Lung (tissue), 11 donors: ENCODE measurements at regions not wholly inside any gene's neighbourhood (a gene's known extent, or its start where the extent isn't known, plus 50 kb on each side); places are given as distances from the start of the nearest gene placed in this dataset.

Source experiments
- ATAC-seq: fragments of 200-7000 bp; cut with Tn5 transposase; one replicate; pipeline ENCODE4 v1.9.1; 2020; ENCODE audit warnings: moderate number of reproducible peaks; ENCODE audit not compliant: insufficient read depth, low FRiP score
- DNase-seq, 3 donors: peaks; one replicate each; pipeline ENCODE4 v3.0.0-alpha.2; 2013 to 2017
- H3K27ac ChIP-seq, 2 donors: one replicate each; pipeline ENCODE4 v1.5.1; 2013; ENCODE audit warnings: mild to moderate bottlenecking in 2 of 2, moderate library complexity in 2 of 2, control low read depth in 1 of 2, inconsistent platforms in 1 of 2, low read depth in 1 of 2, low read length in 1 of 2
- H3K27me3 ChIP-seq, 3 donors: one replicate each; pipeline ENCODE4 v1.5.1; 2013; ENCODE audit warnings: low read length in 2 of 3; ENCODE audit not compliant: control insufficient read depth in 3 of 3, insufficient read depth in 3 of 3
- H3K36me3 ChIP-seq, 4 donors: one replicate each; pipeline ENCODE4 v1.5.1; 2013; ENCODE audit warnings: low read length in 4 of 4, mild to moderate bottlenecking in 1 of 4, moderate library complexity in 1 of 4; ENCODE audit not compliant: control insufficient read depth in 4 of 4, insufficient read depth in 4 of 4
- H3K4me1 ChIP-seq, 5 donors: one replicate each; pipeline ENCODE4 v1.5.1; 2013; ENCODE audit warnings: low read length in 5 of 5, mild to moderate bottlenecking in 2 of 5, moderate library complexity in 1 of 5; ENCODE audit not compliant: control insufficient read depth in 5 of 5, insufficient read depth in 5 of 5
- H3K4me3 ChIP-seq: one replicate; pipeline ENCODE4 v1.5.1; 2013; ENCODE audit warnings: mild to moderate bottlenecking, control low read depth, moderate library complexity
- H3K9ac ChIP-seq, 2 donors: one replicate each; pipeline ENCODE4 v1.5.1; 2013; ENCODE audit warnings: low read length in 2 of 2, control low read depth in 1 of 2; ENCODE audit not compliant: insufficient read depth in 1 of 2
- H3K9me3 ChIP-seq, 4 donors: one replicate each; pipeline ENCODE4 v1.5.1; 2013; ENCODE audit warnings: low read length in 3 of 4, mild to moderate bottlenecking in 1 of 4, moderate library complexity in 1 of 4; ENCODE audit not compliant: control insufficient read depth in 4 of 4, insufficient read depth in 3 of 4
- WGBS, 2 donors: extraction: QIAGEN DNeasy Blood & Tissue Kit; methylation state at CpG; one replicate each; pipeline ENCODE4 v1.1.7; 2013; 5-methylcytosine and 5-hydroxymethylcytosine counted together
- TF ChIP-seq, protein P1 (sequence below): IDR thresholded peaks from 2 replicates; pipeline ENCODE4 v1.5.1; 2012; ENCODE audit warnings: mild to moderate bottlenecking; ENCODE audit errors: control extremely low read depth, extremely low read depth
- donor health status: control.
- donor health status: control.
- donor health status: Bipolar disorder and iron deficiency.
- donor health status: healthy.
- donor health status: DM: yes; HTN: yes; CAD: no.

DNA sequence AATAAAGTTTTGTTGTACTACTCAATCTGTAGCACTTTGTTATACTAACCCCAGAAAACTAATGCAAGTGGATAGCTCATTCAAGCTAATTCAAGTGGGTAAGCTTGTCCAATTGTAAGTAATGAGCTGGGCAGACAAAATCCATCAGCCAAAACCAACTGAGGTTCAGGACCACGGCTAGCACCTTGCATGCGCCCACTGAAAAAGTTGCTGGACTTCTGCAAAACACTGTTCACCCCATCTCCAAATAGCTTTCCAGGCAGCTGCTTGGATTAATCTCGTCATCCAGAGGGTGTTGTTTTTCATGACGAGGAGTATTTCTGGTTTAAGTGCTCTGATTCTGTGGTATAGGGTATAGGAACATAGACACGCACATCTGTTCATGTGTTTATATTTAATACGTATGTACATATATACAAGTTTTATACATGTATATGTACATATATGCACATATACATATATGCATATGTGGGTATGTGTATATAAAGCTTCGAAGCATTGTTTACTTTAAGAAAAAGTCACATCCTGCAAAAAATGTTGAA, 307.5 kb downstream of the GALR1 start:
- no peaks in the 10 kb centered on the region for H3K36me3 ChIP-seq
- 57 to 67% methylated on average over 7 of the region's 7 CpGs for WGBS, 2 donors
- no peak for ATAC-seq
- H3K9me3 ChIP-seq = peaks cover 0 to 4% (median 0%) of the 10 kb centered on the region in 4 donors
- no peak overlapping the region for H3K4me3 ChIP-seq
- H3K9ac ChIP-seq = no peak overlapping the region
- H3K4me1 ChIP-seq = no peaks in the 10 kb centered on the region
- H3K27me3 ChIP-seq = no peaks in the 10 kb centered on the region
- H3K27ac ChIP-seq = no peak overlapping the region
- TF ChIP-seq, protein P1, sequence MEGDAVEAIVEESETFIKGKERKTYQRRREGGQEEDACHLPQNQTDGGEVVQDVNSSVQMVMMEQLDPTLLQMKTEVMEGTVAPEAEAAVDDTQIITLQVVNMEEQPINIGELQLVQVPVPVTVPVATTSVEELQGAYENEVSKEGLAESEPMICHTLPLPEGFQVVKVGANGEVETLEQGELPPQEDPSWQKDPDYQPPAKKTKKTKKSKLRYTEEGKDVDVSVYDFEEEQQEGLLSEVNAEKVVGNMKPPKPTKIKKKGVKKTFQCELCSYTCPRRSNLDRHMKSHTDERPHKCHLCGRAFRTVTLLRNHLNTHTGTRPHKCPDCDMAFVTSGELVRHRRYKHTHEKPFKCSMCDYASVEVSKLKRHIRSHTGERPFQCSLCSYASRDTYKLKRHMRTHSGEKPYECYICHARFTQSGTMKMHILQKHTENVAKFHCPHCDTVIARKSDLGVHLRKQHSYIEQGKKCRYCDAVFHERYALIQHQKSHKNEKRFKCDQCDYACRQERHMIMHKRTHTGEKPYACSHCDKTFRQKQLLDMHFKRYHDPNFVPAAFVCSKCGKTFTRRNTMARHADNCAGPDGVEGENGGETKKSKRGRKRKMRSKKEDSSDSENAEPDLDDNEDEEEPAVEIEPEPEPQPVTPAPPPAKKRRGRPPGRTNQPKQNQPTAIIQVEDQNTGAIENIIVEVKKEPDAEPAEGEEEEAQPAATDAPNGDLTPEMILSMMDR = no peak
- peak; percentile 36 to 70 (median 49) for DNase-seq

DNA sequence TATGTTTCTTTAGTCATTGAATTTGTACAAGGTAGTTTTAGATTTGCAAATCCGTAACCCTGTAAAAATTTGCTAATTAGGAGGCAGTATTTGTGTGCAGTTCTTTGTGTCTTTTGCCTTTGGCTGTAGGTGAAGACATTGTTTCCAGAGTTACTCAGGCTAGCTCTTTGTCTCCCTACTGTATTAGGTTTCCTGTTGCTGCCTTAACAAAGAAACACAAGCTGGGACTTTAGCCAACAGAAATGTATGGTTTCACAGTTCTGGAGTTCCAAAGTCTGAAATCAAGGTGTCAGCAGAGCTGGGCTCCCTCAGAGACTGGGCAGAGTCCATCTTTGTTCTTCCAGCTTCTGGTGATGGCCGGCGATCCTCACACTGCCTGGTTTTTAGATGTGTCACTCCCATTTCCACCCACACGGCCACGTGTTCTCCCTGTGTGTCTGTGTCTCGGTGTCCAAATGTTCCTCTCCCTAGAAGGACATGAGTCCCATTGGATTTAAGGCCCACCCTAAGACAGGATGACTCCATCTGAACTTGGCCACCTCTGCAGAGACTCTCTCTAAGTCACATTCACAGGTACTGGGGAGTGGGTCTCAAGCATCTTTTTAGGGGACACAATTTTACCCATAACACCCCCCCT, 309.7 kb downstream of the GALR1 start:
- Histone ChIP-seq H3K4me1 (no peaks in the 10 kb centered on the region), H3K27me3 (no peaks in the 10 kb centered on the region), H3K36me3 (no peaks in the 10 kb centered on the region), H3K27ac (no peak overlapping the region), H3K9ac (no peak overlapping the region), H3K9me3 (peaks cover 0 to 4% (median 0%) of the 10 kb centered on the region in 4 donors), H3K4me3 (no peak overlapping the region)
- TF ChIP-seq, protein P1 = no peak
- DNase-seq = no peak
- ATAC-seq = no peak
- WGBS, 2 donors = 85 to 89% methylated on average over 6 of the region's 6 CpGs

DNA sequence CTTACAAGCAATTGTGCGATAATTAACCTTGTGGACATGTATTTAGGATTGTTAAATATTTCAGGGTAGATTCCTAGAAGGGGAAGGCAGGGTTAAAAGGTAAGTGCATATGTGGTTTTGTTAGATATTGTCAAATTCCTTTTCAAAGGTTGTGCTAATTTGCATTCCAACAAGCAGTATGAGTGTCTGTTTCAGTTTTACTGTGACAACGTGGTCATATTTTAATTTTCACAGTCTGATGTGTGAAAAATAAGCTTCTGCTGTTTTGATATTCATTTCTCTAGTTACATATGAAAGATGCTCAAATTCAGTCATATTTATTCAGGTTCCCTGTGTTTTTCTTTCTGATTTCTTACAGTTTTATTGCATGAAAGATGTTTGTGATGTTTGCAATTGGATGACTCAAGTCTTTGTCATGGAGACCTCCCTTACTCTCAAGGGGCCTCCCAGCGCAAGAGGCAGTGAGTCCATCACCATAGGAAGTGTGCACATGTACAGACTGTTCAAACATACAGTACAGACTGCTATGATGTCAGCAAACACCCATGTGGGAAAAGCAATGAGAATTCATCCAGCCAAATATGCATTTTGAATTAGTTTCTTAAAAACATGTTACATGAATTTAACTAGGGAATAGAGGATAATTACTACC, 310.8 kb downstream of the GALR1 start:
- Histone ChIP-seq H3K36me3 (no peaks in the 10 kb centered on the region), H3K4me1 (no peaks in the 10 kb centered on the region), H3K4me3 (no peak overlapping the region), H3K9me3 (peaks cover 0 to 4% (median 0%) of the 10 kb centered on the region in 4 donors), H3K27me3 (no peaks in the 10 kb centered on the region), H3K27ac (no peak overlapping the region), H3K9ac (no peak overlapping the region)
- ATAC-seq = no peak
- WGBS, 2 donors = 78 to 79% methylated on average over 3 of the region's 3 CpGs
- DNase-seq = no peak
- TF ChIP-seq, protein P1 = no peak
